Transverse colon (tissue), 4 donors: ENCODE measurements at regions not wholly inside any gene's neighbourhood (a gene's known extent, or its start where the extent isn't known, plus 50 kb on each side); places are given as distances from the start of the nearest gene placed in this dataset.

Source experiments
- DNase-seq: peaks from one replicate; pipeline ENCODE4 v3.0.0-alpha.2; 2019
- H3K27ac ChIP-seq, 4 donors: fragments of 200-600 bp; sonication (generic); 2 replicates each; pipeline ENCODE4 v1.5.1; 2016 to 2018; ENCODE audit warnings: inconsistent platforms in 4 of 4
- H3K27me3 ChIP-seq: fragments of 200-600 bp; sonication (generic); 2 replicates; pipeline ENCODE4 v1.5.1; 2017; ENCODE audit warnings: inconsistent platforms
- H3K36me3 ChIP-seq, 4 donors: fragments of 200-600 bp; sonication (generic); 2 replicates each; pipeline ENCODE4 v1.5.1; 2017 to 2019; ENCODE audit warnings: inconsistent platforms in 4 of 4
- H3K4me1 ChIP-seq, 4 donors: fragments of 200-600 bp; sonication (generic); 2 replicates each; pipeline ENCODE4 v1.5.1; 2017 to 2020; ENCODE audit warnings: inconsistent platforms in 4 of 4
- H3K4me3 ChIP-seq, 4 donors: fragments of 200-600 bp; sonication (generic); 1 replicate in 1 of 4; 2 replicates in 3 of 4; pipeline versions ENCODE4 v1.5.1 to v1.6.1; 2017 to 2019; ENCODE audit warnings: inconsistent platforms in 4 of 4
- H3K9me3 ChIP-seq, 2 donors: fragments of 200-600 bp; sonication (generic); 2 replicates each; pipeline ENCODE4 v1.5.1; 2017 to 2019; ENCODE audit warnings: inconsistent platforms in 2 of 2
- EP300 ChIP-seq: sonication (generic); formaldehyde crosslinking; IDR thresholded peaks from one replicate; pipeline ENCODE4 v1.6.1; 2017; ENCODE audit warnings: antibody characterized with exemption, low read depth
- POLR2A ChIP-seq: fragments of 450-650 bp; IDR thresholded peaks from one replicate; pipeline ENCODE4 v1.6.1; 2016; ENCODE audit warnings: antibody characterized with exemption, mild to moderate bottlenecking, moderate library complexity
- POLR2AphosphoS5 ChIP-seq, 3 donors: sonication (generic); formaldehyde crosslinking; IDR thresholded peaks; one replicate each; pipeline ENCODE4 v1.6.1; 2016; ENCODE audit warnings: antibody characterized with exemption in 3 of 3
- WGBS, 2 donors: methylation state at CpG; one replicate each; pipeline ENCODE4 v1.1.5; 2018; ENCODE audit warnings: low coverage in 1 of 2; 5-methylcytosine and 5-hydroxymethylcytosine counted together
- in situ Hi-C, 4 donors: fragments of 200-750 bp; cut with MboI; loops; one replicate each; pipeline versions ENCODE4 v1.15.0 to v1.15.1; 2017; ENCODE audit warnings: low sequenced_read_pairs in 3 of 4, low pct_ligation_motif_present in 1 of 4, low pct_unique_long_range_greater_than_20kb in 1 of 4
- intact Hi-C: fragments of 100-400 bp; cut with DNase I; formaldehyde crosslinking; loops from one replicate; pipeline ENCODE4 v1.15.1; 2023; ENCODE audit warnings: low total_unique reads
- TF ChIP-seq, protein P1 (sequence below), 5 experiments: fragments of 200-600 bp in 3 of 5; fragments of 450-650 bp in 2 of 5; sonication (generic) in 3 of 5; IDR thresholded peaks; 1 replicate in 2 of 5; 2 replicates in 3 of 5; pipeline ENCODE4 v1.5.1; 2016 to 2017; ENCODE audit warnings: antibody characterized with exemption in 5 of 5, inconsistent platforms in 3 of 5, mild to moderate bottlenecking in 2 of 5, moderate library complexity in 1 of 5

DNA sequence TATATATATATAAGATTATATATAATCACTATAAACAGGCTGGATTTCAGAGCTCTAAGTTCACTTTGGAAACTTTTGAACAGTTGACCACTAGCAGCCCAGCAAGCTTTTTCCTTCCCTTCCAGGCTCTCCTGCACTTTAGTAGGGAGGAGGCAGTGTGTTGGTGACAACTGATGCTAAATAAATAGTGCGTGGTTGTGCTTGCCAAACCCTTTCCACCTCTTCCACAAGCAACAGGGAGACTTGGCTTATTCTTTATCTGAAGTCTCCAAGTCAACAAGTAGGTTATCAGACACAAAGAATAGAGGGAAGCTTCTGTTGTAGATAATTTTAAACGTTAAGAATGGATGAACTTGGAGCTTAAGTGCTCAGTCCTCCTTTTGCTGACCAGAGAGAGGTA is 408.2 kb upstream of the HNRNPA3 start:
- in situ Hi-C loops (loop anchor here in 3 of 4 donors (25.0 kb wide), 4 partner anchors 333 to 692 kb away; partner anchors contain the start of genes HOXD10 (in 2 of the 3), HOXD11 (in 2 of the 3), HOXD9 (in 2 of the 3) and HOXD8 (in 1 of the 3)), intact Hi-C loops (no loop called here)
- Histone ChIP-seq H3K4me1 (no peaks in the 10 kb centered on the region), H3K9me3 (no peaks in the 10 kb centered on the region), H3K36me3 (no peaks in the 10 kb centered on the region), H3K27ac (no peak overlapping the region), H3K27me3 (no peaks in the 10 kb centered on the region), H3K4me3 (no peak overlapping the region)
- no peak for TF ChIP-seq POLR2AphosphoS5 (IDR thresholded peaks at IDR 0.05)
- no peak for TF ChIP-seq POLR2A
- TF ChIP-seq, protein P1, sequence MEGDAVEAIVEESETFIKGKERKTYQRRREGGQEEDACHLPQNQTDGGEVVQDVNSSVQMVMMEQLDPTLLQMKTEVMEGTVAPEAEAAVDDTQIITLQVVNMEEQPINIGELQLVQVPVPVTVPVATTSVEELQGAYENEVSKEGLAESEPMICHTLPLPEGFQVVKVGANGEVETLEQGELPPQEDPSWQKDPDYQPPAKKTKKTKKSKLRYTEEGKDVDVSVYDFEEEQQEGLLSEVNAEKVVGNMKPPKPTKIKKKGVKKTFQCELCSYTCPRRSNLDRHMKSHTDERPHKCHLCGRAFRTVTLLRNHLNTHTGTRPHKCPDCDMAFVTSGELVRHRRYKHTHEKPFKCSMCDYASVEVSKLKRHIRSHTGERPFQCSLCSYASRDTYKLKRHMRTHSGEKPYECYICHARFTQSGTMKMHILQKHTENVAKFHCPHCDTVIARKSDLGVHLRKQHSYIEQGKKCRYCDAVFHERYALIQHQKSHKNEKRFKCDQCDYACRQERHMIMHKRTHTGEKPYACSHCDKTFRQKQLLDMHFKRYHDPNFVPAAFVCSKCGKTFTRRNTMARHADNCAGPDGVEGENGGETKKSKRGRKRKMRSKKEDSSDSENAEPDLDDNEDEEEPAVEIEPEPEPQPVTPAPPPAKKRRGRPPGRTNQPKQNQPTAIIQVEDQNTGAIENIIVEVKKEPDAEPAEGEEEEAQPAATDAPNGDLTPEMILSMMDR (IDR thresholded peaks at IDR 0.05) = no peak
- no peak for TF ChIP-seq EP300
- no peak for DNase-seq
- 54 to 58% methylated on average over 2 of the region's 2 CpGs for WGBS, 2 donors

DNA sequence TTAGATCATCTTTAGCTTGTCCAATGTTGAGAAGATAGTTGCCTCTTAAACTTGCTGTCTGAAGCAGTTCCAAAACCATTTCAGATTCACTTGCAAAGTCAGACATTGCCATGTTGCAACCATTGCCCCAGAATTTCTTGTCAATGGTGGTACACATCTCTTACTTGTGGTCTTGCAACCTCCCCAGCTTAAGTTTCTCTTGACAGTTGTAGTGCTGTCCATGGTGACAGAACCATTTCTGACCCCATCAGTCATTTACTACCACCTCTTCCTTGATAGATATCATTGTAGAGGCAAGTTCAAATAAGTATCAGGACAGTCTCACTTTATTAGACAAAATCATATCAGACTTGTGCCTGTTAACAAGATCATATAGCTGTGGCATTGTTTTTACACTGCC is 407.2 kb upstream of the HNRNPA3 start:
- no peak overlapping the region for H3K4me3 ChIP-seq
- intact Hi-C loops = no loop called here
- in situ Hi-C loops = loop anchor here in 3 of 4 donors (25.0 kb wide), 4 partner anchors 332 to 693 kb away; partner anchors contain the start of genes HOXD10 (in 2 of the 3), HOXD11 (in 2 of the 3), HOXD9 (in 2 of the 3) and HOXD8 (in 1 of the 3)
- H3K27me3 ChIP-seq = no peaks in the 10 kb centered on the region
- TF ChIP-seq EP300 (no peak), POLR2AphosphoS5 (IDR thresholded peaks at IDR 0.05) (no peak), POLR2A (no peak)
- TF ChIP-seq, protein P1 (IDR thresholded peaks at IDR 0.05) = no peak
- H3K36me3 ChIP-seq = no peaks in the 10 kb centered on the region
- H3K4me1 ChIP-seq = no peaks in the 10 kb centered on the region
- DNase-seq = no peak
- no peaks in the 10 kb centered on the region for H3K9me3 ChIP-seq
- H3K27ac ChIP-seq = no peak overlapping the region

DNA sequence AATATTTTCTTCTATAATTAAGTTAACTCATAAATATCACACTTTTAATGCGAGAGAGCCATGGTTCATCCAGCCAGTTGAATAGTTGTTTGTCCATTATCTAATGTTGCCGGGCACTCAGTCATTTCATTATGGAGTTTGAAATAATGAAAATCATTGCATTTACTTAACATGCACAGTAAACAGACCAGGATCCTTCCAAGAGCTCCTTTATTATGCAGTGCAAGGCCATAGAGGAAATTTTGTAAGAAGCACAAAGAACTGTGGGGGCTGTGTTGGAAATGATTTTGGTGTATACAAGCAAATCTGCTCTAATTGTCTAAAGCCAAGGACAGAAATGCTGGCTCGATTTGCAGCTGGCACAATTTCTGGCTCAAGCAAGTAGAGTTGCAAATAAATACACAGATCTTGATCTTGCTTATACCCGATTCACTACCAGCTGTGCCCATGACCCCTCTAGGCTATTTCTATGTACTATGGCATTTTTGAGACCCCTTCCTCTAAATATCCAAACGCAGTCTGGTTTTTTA is 400.3 kb upstream of the HNRNPA3 start:
- in situ Hi-C loops = loop anchor here in 3 of 4 donors (25.0 kb wide), 4 partner anchors 325 to 700 kb away; partner anchors contain the start of genes HOXD10 (in 2 of the 3), HOXD11 (in 2 of the 3), HOXD9 (in 2 of the 3) and HOXD8 (in 1 of the 3)
- Histone ChIP-seq H3K27me3 (no peaks in the 10 kb centered on the region), H3K4me3 (no peak overlapping the region), H3K9me3 (no peaks in the 10 kb centered on the region), H3K4me1 (no peaks in the 10 kb centered on the region), H3K36me3 (no peaks in the 10 kb centered on the region), H3K27ac (no peak overlapping the region)
- TF ChIP-seq, protein P1 (IDR thresholded peaks at IDR 0.05) = no peak
- TF ChIP-seq POLR2AphosphoS5 (IDR thresholded peaks at IDR 0.05) (no peak), EP300 (no peak), POLR2A (no peak)
- WGBS, 2 donors = 69 to 83% methylated on average over 2 to 5 of the region's 5 CpGs
- no peak for DNase-seq
- intact Hi-C loops = no loop called here

DNA sequence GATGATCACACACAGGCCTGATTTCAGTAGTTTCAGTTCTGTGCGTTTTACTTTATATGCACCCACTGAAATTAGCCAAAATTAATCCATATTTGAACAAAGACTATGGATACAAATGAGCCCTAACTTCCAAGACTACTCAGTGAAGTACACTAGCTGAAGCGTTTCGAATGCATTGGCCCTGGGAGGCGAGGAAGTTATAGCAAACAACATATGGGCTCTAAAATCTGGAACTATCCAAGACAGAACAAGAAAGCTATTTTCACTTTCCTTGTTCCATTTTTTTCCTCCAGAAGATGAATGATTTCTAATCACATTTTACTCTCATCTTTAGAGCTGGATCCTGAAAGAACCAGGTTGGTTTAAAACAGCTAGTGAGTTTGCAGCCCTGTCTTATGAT is 399.4 kb upstream of the HNRNPA3 start:
- DNase-seq = no peak
- Histone ChIP-seq H3K27ac (no peak overlapping the region), H3K36me3 (no peaks in the 10 kb centered on the region), H3K27me3 (no peaks in the 10 kb centered on the region), H3K4me1 (no peaks in the 10 kb centered on the region), H3K4me3 (no peak overlapping the region), H3K9me3 (no peaks in the 10 kb centered on the region)
- intact Hi-C loops = no loop called here
- 82 to 91% methylated on average over 4 of the region's 4 CpGs for WGBS, 2 donors
- TF ChIP-seq POLR2A = no peak
- TF ChIP-seq POLR2AphosphoS5 (IDR thresholded peaks at IDR 0.05) = no peak
- TF ChIP-seq EP300 = no peak
- TF ChIP-seq, protein P1 (IDR thresholded peaks at IDR 0.05) = no peak
- in situ Hi-C loops = loop anchor here in 3 of 4 donors (25.0 kb wide), 4 partner anchors 324 to 701 kb away; partner anchors contain the start of genes HOXD10 (in 2 of the 3), HOXD11 (in 2 of the 3), HOXD9 (in 2 of the 3) and HOXD8 (in 1 of the 3)
